ENCODE measurements at regions not wholly inside any gene's neighbourhood (a gene's known extent, or its start where the extent isn't known, plus 50 kb on each side); places are given as distances from the start of the nearest gene placed in this dataset.

- DNase-seq, result no peak
- Mint-ChIP-seq H3K27me3 (no peaks in the 10 kb centered on the region), H3K9me3 (no peaks in the 10 kb centered on the region), H3K27ac (no peak overlapping the region), H3K4me3 (no peak overlapping the region), H3K36me3 (no peaks in the 10 kb centered on the region), H3K4me1 (no peaks in the 10 kb centered on the region)
- CTCF ChIA-PET, result no interaction called here
Observed at GRCh38 chrY:8202837-8203236, 1134.4 kb upstream of the TSPY4 start.

- H3K27me3 Mint-ChIP-seq, result no peaks in the 10 kb centered on the region
- DNase-seq, result no peak
- H3K4me1 Mint-ChIP-seq, result no peaks in the 10 kb centered on the region
- no peaks in the 10 kb centered on the region for H3K9me3 Mint-ChIP-seq
- CTCF ChIA-PET, result no interaction called here
- no peaks in the 10 kb centered on the region for H3K36me3 Mint-ChIP-seq
- no peak overlapping the region for H3K27ac Mint-ChIP-seq
- H3K4me3 Mint-ChIP-seq, result no peak overlapping the region
Observed at GRCh38 chrY:8241144-8241543, 1096.1 kb upstream of the TSPY4 start.

GRCh38 chrY:8273807-8274206 is 1063.5 kb upstream of the TSPY4 start:
- Mint-ChIP-seq H3K4me3 (no peak overlapping the region), H3K27me3 (no peaks in the 10 kb centered on the region), H3K4me1 (no peaks in the 10 kb centered on the region), H3K36me3 (no peaks in the 10 kb centered on the region), H3K9me3 (no peaks in the 10 kb centered on the region), H3K27ac (no peak overlapping the region)
- DNase-seq, result no peak
- CTCF ChIA-PET, result no interaction called here

- Mint-ChIP-seq H3K4me1 (no peaks in the 10 kb centered on the region), H3K27ac (no peak overlapping the region), H3K27me3 (no peaks in the 10 kb centered on the region), H3K9me3 (no peaks in the 10 kb centered on the region), H3K4me3 (no peak overlapping the region), H3K36me3 (no peaks in the 10 kb centered on the region)
- CTCF ChIA-PET, result no interaction called here
- no peak for DNase-seq
Observed at GRCh38 chrY:8305021-8305420, 1032.2 kb upstream of the TSPY4 start.

GRCh38 chrY:8324113-8324512 is 1013.2 kb upstream of the TSPY4 start:
- no peak for DNase-seq
- Mint-ChIP-seq H3K36me3 (no peaks in the 10 kb centered on the region), H3K27ac (no peak overlapping the region), H3K9me3 (no peaks in the 10 kb centered on the region), H3K27me3 (no peaks in the 10 kb centered on the region), H3K4me3 (no peak overlapping the region), H3K4me1 (no peaks in the 10 kb centered on the region)
- CTCF ChIA-PET, result no interaction called here

GRCh38 chrY:8326944-8327343 is 1010.3 kb upstream of the TSPY4 start:
- Mint-ChIP-seq H3K36me3 (no peaks in the 10 kb centered on the region), H3K27me3 (no peaks in the 10 kb centered on the region), H3K4me1 (no peaks in the 10 kb centered on the region), H3K9me3 (no peaks in the 10 kb centered on the region), H3K4me3 (no peak overlapping the region), H3K27ac (no peak overlapping the region)
- CTCF ChIA-PET, result no interaction called here
- DNase-seq, result no peak

- no peak overlapping the region for H3K27ac Mint-ChIP-seq
- no peak for DNase-seq
- CTCF ChIA-PET, result no interaction called here
- H3K36me3 Mint-ChIP-seq, result no peaks in the 10 kb centered on the region
- H3K4me1 Mint-ChIP-seq, result no peaks in the 10 kb centered on the region
- no peaks in the 10 kb centered on the region for H3K27me3 Mint-ChIP-seq
- no peaks in the 10 kb centered on the region for H3K9me3 Mint-ChIP-seq
- H3K4me3 Mint-ChIP-seq, result no peak overlapping the region
Observed at GRCh38 chrY:8327708-8328354, 1009.4 kb upstream of the TSPY4 start.

GRCh38 chrY:8329431-8329830 is 1007.8 kb upstream of the TSPY4 start:
- Mint-ChIP-seq H3K9me3 (no peaks in the 10 kb centered on the region), H3K27ac (no peak overlapping the region), H3K4me3 (no peak overlapping the region), H3K4me1 (no peaks in the 10 kb centered on the region), H3K27me3 (no peaks in the 10 kb centered on the region), H3K36me3 (no peaks in the 10 kb centered on the region)
- CTCF ChIA-PET, result no interaction called here
- no peak for DNase-seq

- no peak overlapping the region for H3K27ac Mint-ChIP-seq
- no peaks in the 10 kb centered on the region for H3K9me3 Mint-ChIP-seq
- no peak for DNase-seq
- H3K27me3 Mint-ChIP-seq, result no peaks in the 10 kb centered on the region
- no peak overlapping the region for H3K4me3 Mint-ChIP-seq
- no peaks in the 10 kb centered on the region for H3K36me3 Mint-ChIP-seq
- H3K4me1 Mint-ChIP-seq, result no peaks in the 10 kb centered on the region
- CTCF ChIA-PET, result no interaction called here
Observed at GRCh38 chrY:8329929-8330328, 1007.3 kb upstream of the TSPY4 start.

GRCh38 chrY:8333328-8333727 is 1003.9 kb upstream of the TSPY4 start:
- DNase-seq, result no peak
- Mint-ChIP-seq H3K4me1 (no peaks in the 10 kb centered on the region), H3K9me3 (no peaks in the 10 kb centered on the region), H3K27ac (no peak overlapping the region), H3K36me3 (no peaks in the 10 kb centered on the region), H3K27me3 (no peaks in the 10 kb centered on the region), H3K4me3 (no peak overlapping the region)
- CTCF ChIA-PET, result no interaction called here

GRCh38 chrY:8335299-8335835 is 1001.9 kb upstream of the TSPY4 start:
- CTCF ChIA-PET, result no interaction called here
- H3K4me3 Mint-ChIP-seq, result no peak overlapping the region
- DNase-seq, result no peak
- no peaks in the 10 kb centered on the region for H3K36me3 Mint-ChIP-seq
- H3K4me1 Mint-ChIP-seq, result no peaks in the 10 kb centered on the region
- no peaks in the 10 kb centered on the region for H3K27me3 Mint-ChIP-seq
- H3K27ac Mint-ChIP-seq, result no peak overlapping the region
- H3K9me3 Mint-ChIP-seq, result no peaks in the 10 kb centered on the region

GRCh38 chrY:8336112-8336774 is 1001.0 kb upstream of the TSPY4 start:
- Mint-ChIP-seq H3K4me1 (no peaks in the 10 kb centered on the region), H3K27ac (no peak overlapping the region), H3K4me3 (no peak overlapping the region), H3K27me3 (no peaks in the 10 kb centered on the region), H3K9me3 (no peaks in the 10 kb centered on the region), H3K36me3 (no peaks in the 10 kb centered on the region)
- DNase-seq, result no peak
- CTCF ChIA-PET, result no interaction called here

- H3K4me3 Mint-ChIP-seq, result no peak overlapping the region
- no peaks in the 10 kb centered on the region for H3K27me3 Mint-ChIP-seq
- DNase-seq, result no peak
- H3K9me3 Mint-ChIP-seq, result no peaks in the 10 kb centered on the region
- no peaks in the 10 kb centered on the region for H3K4me1 Mint-ChIP-seq
- no peak overlapping the region for H3K27ac Mint-ChIP-seq
- CTCF ChIA-PET, result no interaction called here
- H3K36me3 Mint-ChIP-seq, result no peaks in the 10 kb centered on the region
Observed at GRCh38 chrY:8341000-8341399, 996.3 kb upstream of the TSPY4 start.

GRCh38 chrY:8342173-8342572 is 995.1 kb upstream of the TSPY4 start:
- H3K4me1 Mint-ChIP-seq, result no peaks in the 10 kb centered on the region
- CTCF ChIA-PET, result no interaction called here
- no peak overlapping the region for H3K27ac Mint-ChIP-seq
- no peaks in the 10 kb centered on the region for H3K27me3 Mint-ChIP-seq
- H3K9me3 Mint-ChIP-seq, result no peaks in the 10 kb centered on the region
- H3K36me3 Mint-ChIP-seq, result no peaks in the 10 kb centered on the region
- DNase-seq, result no peak
- H3K4me3 Mint-ChIP-seq, result no peak overlapping the region

GRCh38 chrY:8351241-8351640 is 986.0 kb upstream of the TSPY4 start:
- CTCF ChIA-PET, result no interaction called here
- Mint-ChIP-seq H3K36me3 (no peaks in the 10 kb centered on the region), H3K9me3 (no peaks in the 10 kb centered on the region), H3K4me1 (no peaks in the 10 kb centered on the region), H3K4me3 (no peak overlapping the region), H3K27ac (no peak overlapping the region), H3K27me3 (no peaks in the 10 kb centered on the region)
- DNase-seq, result no peak

Measured in activated naive CD4-positive, alpha-beta T cell treated with anti-CD3 and anti-CD28 coated beads, Interleukin-2, amount 10 ng/mL, durations not matched to agents 7 days and 5 days (primary cell).